ENCODE measurements at regions not wholly inside any gene's neighbourhood (a gene's known extent, or its start where the extent isn't known, plus 50 kb on each side); places are given as distances from the start of the nearest gene placed in this dataset.

GRCh38 chr6:137967689-137968454 is 100.8 kb downstream of the TNFAIP3 start:
- TF ChIP-seq CTCF (IDR thresholded peaks at IDR 0.05; ENCODE audit: control extremely low read depth, extremely low read depth, low read depth, missing control alignments) = no peak
- ChIA-PET CTCF (interaction anchor here (0.9 to 4.1 kb wide), 10 partner anchors 8 to 262 kb away, joined by 3 to 21 read pairs (median 4); no protein-coding TSS in a partner anchor), POLR2A (no interaction called here)
- no peak for DNase-seq (ENCODE audit: extremely low spot score)

- no peak for DNase-seq (ENCODE audit: extremely low spot score)
- POLR2A ChIA-PET = no interaction called here
- CTCF ChIA-PET = interaction anchor here (0.9 to 4.1 kb wide), 7 partner anchors 9 to 264 kb away, joined by 3 to 21 read pairs (median 3); no protein-coding TSS in a partner anchor
- no peak for TF ChIP-seq CTCF (IDR thresholded peaks at IDR 0.05; ENCODE audit: control extremely low read depth, extremely low read depth, low read depth, missing control alignments)
These were observed 101.4 kb downstream of the TNFAIP3 start for GRCh38 chr6:137968455-137968804.

- no peak for DNase-seq (ENCODE audit: extremely low spot score)
- no peak for TF ChIP-seq CTCF (IDR thresholded peaks at IDR 0.05; ENCODE audit: control extremely low read depth, extremely low read depth, low read depth, missing control alignments)
- ChIA-PET POLR2A (no interaction called here), CTCF (interaction anchor here (0.7 to 4.1 kb wide), 8 partner anchors 9 to 264 kb away, joined by 3 to 21 read pairs (median 3); no protein-coding TSS in a partner anchor)
These were observed 101.8 kb downstream of the TNFAIP3 start for GRCh38 chr6:137968901-137969300.

DNA sequence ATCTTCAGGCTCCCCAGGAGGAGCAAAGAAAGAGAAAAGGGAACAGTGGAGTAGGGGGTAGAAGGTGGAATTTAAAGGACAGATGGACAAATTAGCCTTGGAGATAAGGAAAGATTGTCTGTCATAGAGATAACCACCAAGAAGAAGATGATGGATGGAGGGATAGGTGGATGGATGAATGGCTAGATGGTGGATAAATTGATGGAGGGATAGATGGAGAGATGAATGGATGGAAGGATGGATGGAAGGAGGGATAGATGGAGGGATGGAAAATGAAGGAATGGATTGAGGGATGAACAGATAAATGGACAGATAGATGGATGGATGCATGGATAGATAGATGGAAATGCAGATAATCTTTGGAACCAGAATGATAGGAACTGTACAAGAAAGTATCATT is 102.8 kb downstream of the TNFAIP3 start:
- TF ChIP-seq CTCF (IDR thresholded peaks at IDR 0.05; ENCODE audit: control extremely low read depth, extremely low read depth, low read depth, missing control alignments) = no peak
- no peak for DNase-seq (ENCODE audit: extremely low spot score)
- ChIA-PET POLR2A (no interaction called here), CTCF (interaction anchor here (1.2 to 4.1 kb wide), 4 partner anchors 8 to 264 kb away, joined by 3 to 21 read pairs (median 5); no protein-coding TSS in a partner anchor)

DNA sequence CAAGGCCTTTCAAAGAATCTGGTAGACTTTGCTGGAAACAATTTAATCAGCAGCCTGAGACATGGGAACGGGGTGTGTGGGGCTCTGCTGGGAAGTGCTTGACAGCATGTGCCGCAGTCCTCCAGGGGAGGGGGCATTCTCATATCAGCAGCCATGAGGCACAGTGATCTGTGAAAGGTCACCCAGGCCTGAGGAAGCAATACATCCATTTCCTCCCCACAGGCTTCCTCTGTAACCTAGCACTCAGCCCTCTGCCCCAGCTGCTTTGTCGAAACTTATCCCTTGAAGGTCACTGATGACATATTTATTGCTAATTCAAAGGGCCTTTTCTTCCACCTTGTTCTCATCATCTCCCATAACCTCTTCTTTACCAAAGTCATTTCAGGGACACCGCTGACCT is 103.3 kb downstream of the TNFAIP3 start:
- no peak for TF ChIP-seq CTCF (IDR thresholded peaks at IDR 0.05; ENCODE audit: control extremely low read depth, extremely low read depth, low read depth, missing control alignments)
- ChIA-PET CTCF (interaction anchor here (0.8 to 1.4 kb wide), 5 partner anchors 9 to 266 kb away, joined by 3 to 6 read pairs (median 3); no protein-coding TSS in a partner anchor), POLR2A (no interaction called here)
- peak; percentile 32 for DNase-seq (ENCODE audit: extremely low spot score)

DNA sequence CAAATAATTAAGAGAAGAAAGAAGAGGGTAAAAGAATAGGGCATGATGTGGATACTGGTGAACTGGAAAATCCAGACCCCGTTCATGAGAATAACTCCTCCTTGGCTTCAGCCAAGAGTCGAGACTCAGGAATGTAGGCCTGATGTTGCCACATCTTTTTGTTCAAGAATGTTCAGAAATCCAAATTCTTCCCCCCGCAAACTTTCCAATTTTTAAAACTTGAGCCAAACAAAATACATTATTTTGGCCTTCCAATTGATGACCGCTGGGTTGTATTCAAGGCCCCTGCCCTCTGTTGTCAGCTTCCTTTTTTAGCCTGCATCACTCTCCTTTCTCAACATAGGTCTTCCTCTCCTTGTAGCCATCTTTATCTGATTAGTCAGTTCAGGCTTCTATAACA is 106.1 kb downstream of the TNFAIP3 start:
- ChIA-PET CTCF (interaction anchor here (2.3 kb wide), 1 partner anchor 22 kb away, joined by 8 read pairs; no protein-coding TSS in a partner anchor), POLR2A (no interaction called here)
- TF ChIP-seq CTCF (IDR thresholded peaks at IDR 0.05; ENCODE audit: control extremely low read depth, extremely low read depth, low read depth, missing control alignments) = no peak
- DNase-seq (ENCODE audit: extremely low spot score) = no peak
